ENCODE measurements at regions not wholly inside any gene's neighbourhood (a gene's known extent, or its start where the extent isn't known, plus 50 kb on each side); places are given as distances from the start of the nearest gene placed in this dataset.

DNA sequence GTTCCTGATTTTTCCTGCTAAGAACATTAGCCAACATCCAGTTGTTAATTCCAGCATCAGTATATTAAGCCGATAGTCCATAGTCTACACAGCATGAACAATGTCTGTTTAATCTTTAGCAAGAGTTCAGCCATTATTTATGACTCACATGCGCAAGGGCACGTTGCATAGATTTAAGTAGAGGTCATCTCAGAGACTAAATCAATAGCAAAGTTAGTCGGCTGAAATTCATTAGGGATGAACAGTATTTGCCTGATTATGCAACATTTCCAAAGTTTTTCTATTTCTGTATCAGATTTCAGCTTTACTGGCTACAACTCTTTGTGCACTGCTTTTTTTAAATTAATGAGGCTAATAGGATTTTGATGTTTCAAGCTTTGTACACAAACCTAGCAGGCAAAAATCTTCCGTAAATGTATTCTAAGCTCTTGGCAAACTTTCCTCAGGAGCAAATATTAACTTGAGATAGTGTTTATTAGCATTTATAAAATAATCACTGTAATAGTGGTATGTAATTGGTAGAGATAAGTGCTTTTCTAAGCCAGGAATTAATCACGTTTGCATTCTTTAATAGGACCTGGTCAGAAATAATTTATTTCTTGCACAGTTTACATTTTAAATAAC, 578.7 kb upstream of the ID2 start:
- Histone ChIP-seq H3K4me1 (replicated peaks in 1 of 2) (peaks cover 0 to 4% of the 10 kb centered on the region in 2 donors), H3K4me3 (no peak overlapping the region), H3K36me3 (replicated peaks in 1 of 2) (no peaks in the 10 kb centered on the region), H3K27me3 (no peaks in the 10 kb centered on the region), H3K27ac (no peak overlapping the region), H3K9me3 (replicated peaks in 1 of 3) (no peaks in the 10 kb centered on the region)
- 65 to 71% (median 71%) methylated on average over 6 of the region's 6 CpGs for WGBS, 4 donors
- no peak for DNase-seq
- intact Hi-C loops (cut with DNase I), result no loop called here
- TF ChIP-seq, protein P1, sequence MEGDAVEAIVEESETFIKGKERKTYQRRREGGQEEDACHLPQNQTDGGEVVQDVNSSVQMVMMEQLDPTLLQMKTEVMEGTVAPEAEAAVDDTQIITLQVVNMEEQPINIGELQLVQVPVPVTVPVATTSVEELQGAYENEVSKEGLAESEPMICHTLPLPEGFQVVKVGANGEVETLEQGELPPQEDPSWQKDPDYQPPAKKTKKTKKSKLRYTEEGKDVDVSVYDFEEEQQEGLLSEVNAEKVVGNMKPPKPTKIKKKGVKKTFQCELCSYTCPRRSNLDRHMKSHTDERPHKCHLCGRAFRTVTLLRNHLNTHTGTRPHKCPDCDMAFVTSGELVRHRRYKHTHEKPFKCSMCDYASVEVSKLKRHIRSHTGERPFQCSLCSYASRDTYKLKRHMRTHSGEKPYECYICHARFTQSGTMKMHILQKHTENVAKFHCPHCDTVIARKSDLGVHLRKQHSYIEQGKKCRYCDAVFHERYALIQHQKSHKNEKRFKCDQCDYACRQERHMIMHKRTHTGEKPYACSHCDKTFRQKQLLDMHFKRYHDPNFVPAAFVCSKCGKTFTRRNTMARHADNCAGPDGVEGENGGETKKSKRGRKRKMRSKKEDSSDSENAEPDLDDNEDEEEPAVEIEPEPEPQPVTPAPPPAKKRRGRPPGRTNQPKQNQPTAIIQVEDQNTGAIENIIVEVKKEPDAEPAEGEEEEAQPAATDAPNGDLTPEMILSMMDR (IDR thresholded peaks at IDR 0.05), result no peak
- TF ChIP-seq POLR2A (IDR thresholded peaks at IDR 0.05), result no peak

GRCh38 chr2:8107150-8107549, 574.7 kb upstream of the ID2 start:
- H3K36me3 ChIP-seq (replicated peaks in 1 of 2), result no peaks in the 10 kb centered on the region
- no peaks in the 10 kb centered on the region for H3K9me3 ChIP-seq (replicated peaks in 1 of 3)
- TF ChIP-seq POLR2A (IDR thresholded peaks at IDR 0.05), result no peak
- TF ChIP-seq, protein P1 (IDR thresholded peaks at IDR 0.05), result no peak
- peaks cover 0 to 4% of the 10 kb centered on the region in 2 donors for H3K4me1 ChIP-seq (replicated peaks in 1 of 2)
- no peak for DNase-seq
- 26 to 88% (median 81%) methylated on average over 1 of the region's 1 CpG for WGBS, 4 donors
- intact Hi-C loops (cut with DNase I), result no loop called here
- no peak overlapping the region for H3K27ac ChIP-seq
- H3K27me3 ChIP-seq, result no peaks in the 10 kb centered on the region
- H3K4me3 ChIP-seq, result no peak overlapping the region

GRCh38 chr2:8107621-8108378, 574.1 kb upstream of the ID2 start:
- Histone ChIP-seq H3K27ac (no peak overlapping the region), H3K9me3 (replicated peaks in 1 of 3) (no peaks in the 10 kb centered on the region), H3K36me3 (replicated peaks in 1 of 2) (no peaks in the 10 kb centered on the region), H3K27me3 (no peaks in the 10 kb centered on the region), H3K4me3 (no peak overlapping the region), H3K4me1 (replicated peaks in 1 of 2) (peaks cover 0 to 4% of the 10 kb centered on the region in 2 donors)
- no peak for DNase-seq
- intact Hi-C loops (cut with DNase I), result no loop called here
- 80 to 88% (median 86%) methylated on average over 5 of the region's 5 CpGs for WGBS, 4 donors
- no peak for TF ChIP-seq POLR2A (IDR thresholded peaks at IDR 0.05)

DNA sequence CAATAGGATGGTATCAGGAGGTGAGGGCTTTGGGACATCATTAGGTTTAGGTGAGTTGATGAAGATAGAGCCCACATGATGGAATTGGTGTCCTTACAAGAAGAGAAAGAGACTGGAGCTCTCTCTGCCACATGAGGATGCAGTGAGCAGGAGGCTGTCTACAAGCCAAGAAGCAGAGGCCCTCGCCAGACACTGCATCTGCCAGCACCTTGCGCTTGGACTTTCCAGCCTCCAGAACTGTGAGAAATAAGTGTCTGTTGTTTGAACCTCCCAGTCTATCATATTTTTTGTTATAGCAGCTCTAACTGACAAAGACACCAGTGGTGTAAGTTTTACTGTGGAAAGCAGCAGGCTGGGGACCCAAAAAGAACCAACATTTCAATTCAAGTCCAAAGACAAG, 571.1 kb upstream of the ID2 start:
- H3K4me3 ChIP-seq, result no peak overlapping the region
- intact Hi-C loops (cut with DNase I), result no loop called here

More for the DNA sequence above, 571.1 kb upstream of the ID2 start:
- no peaks in the 10 kb centered on the region for H3K4me1 ChIP-seq (replicated peaks in 1 of 2)
- 83 to 100% (median 94%) methylated on average over 2 of the region's 2 CpGs for WGBS, 4 donors
- TF ChIP-seq, protein P1 (IDR thresholded peaks at IDR 0.05), result no peak
- no peak for TF ChIP-seq POLR2A (IDR thresholded peaks at IDR 0.05)
- no peaks in the 10 kb centered on the region for H3K27me3 ChIP-seq
- no peaks in the 10 kb centered on the region for H3K36me3 ChIP-seq (replicated peaks in 1 of 2)
- H3K27ac ChIP-seq, result no peak overlapping the region
- DNase-seq, result no peak
- H3K9me3 ChIP-seq (replicated peaks in 1 of 3), result no peaks in the 10 kb centered on the region

Measured in adrenal gland (tissue), 9 donors.